Activated naive CD4-positive, alpha-beta T cell (primary cell): ENCODE measurements at regions not wholly inside any gene's neighbourhood (a gene's known extent, or its start where the extent isn't known, plus 50 kb on each side); places are given as distances from the start of the nearest gene placed in this dataset.
"Not testable (repeated sequence)": the region's sequence is repeated elsewhere in the genome, so short reads cannot be mapped to it uniquely, and the experiment has no call there.

ENCODE experiments used
- DNase-seq, 4 experiments: peaks; one replicate each; lab custom pipeline; 2025; lab: John Stamatoyannopoulos, UW

- no peak for DNase-seq
Observed at GRCh38 chrX:122047261-122047660, 999.9 kb downstream of the GLUD2 start.

GRCh38 chrX:122055460-122055859 is 1008.0 kb downstream of the GLUD2 start:
- no peak for DNase-seq

- DNase-seq = no peak
Observed at GRCh38 chrX:122055979-122056715, 1008.7 kb downstream of the GLUD2 start.

- DNase-seq = no peak
Observed at GRCh38 chrX:122076241-122076640, 1028.8 kb downstream of the GLUD2 start.

DNA sequence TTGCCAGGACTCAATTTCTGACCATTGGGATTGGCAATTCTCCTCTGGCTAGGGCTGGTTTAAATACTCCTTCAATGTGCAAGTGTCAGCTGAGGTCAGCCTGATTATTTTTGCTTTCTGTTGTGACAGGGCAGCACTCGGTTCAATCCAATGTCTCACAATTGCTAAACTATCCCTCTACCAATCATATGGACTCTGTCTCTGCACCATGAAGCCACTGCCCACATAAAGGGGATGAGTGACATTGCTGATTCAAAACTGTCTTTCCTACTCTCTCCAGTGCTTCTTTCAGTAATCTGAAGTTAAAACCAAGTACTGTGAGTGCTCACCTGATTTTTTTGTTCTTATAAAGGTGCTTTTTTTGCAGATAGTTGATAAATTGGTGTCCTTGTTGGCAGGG is 1030.7 kb downstream of the GLUD2 start:
- DNase-seq = no peak

DNA sequence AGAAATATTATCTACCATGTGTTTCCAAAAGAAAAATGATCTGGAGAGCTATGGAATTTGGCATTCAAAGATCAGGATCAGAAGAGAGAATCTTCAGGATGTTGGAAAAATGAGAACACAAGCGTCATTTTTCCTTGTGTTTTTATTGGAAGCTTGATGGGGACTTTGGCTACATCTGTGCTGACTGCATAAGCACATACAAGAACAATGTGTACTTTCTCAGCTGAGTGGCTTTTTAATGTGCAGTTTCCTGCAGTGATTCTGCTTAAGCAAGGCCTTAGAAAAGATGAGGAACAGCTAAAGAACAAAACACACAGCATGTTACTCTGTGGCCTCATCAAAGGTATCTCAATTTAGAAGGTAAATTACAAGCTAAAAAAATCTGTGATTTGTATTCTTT is 1039.9 kb downstream of the GLUD2 start:
- DNase-seq = no peak

DNA sequence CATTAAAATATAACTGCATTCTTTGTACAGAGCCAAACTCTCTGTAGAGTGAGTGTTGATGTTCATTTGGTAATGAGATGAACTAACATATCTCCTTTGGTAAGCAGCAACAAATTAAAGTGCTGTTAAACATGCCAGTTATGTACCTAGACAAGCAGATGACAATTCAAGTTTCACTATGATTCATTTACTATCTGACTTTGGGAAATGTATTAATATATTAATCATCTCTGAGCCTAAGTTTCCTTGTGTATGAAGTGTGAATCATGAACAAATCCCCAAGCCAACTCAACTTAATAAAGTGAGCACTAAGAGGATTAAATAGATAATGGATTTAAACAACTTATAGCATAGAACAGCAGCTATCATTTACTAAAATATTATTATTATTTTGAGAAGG is 1044.2 kb downstream of the GLUD2 start:
- DNase-seq = no peak

- no peak for DNase-seq
Observed at GRCh38 chrX:122092360-122092759, 1045.0 kb downstream of the GLUD2 start.

DNA sequence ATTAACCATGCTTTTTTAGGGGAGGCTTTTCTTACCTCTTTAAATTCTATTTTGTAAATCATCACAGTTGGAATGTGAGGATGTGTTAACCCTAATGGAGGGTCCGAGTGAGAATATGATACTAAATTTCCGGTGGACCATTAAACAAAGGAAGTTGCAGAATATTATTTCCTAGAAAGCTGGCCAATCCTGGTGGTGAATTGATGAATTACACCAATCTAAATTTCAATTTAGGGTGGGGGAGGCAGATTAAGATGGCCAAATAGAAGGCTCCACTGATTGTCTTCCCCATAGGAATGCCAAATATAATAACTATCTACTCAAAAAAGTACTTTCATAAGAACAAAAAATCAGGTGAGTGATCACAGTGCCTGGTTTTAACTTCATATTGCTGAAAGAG is 1045.6 kb downstream of the GLUD2 start:
- DNase-seq = no peak

DNA sequence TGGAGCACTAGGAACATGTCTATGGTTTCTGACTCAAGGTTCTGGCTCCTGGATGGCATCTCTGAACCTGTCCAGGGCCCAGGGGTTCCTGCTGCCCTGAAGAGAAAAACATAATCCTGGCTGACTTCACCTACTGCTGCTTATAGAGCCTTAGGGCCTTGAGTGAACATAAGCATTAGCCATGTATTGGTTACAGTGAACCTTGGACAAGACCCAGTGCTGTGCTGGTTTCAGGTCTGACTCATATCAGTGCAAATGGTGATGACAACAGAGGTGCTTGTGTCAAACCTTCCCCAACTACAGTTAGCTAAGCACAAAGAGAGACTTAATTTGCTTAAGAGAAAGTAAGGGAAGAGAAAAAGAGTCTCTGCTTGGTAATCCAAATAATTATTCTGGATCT is 1047.2 kb downstream of the GLUD2 start:
- no peak for DNase-seq

GRCh38 chrX:122113376-122113775 is 1066.0 kb downstream of the GLUD2 start:
- DNase-seq = no peak

DNA sequence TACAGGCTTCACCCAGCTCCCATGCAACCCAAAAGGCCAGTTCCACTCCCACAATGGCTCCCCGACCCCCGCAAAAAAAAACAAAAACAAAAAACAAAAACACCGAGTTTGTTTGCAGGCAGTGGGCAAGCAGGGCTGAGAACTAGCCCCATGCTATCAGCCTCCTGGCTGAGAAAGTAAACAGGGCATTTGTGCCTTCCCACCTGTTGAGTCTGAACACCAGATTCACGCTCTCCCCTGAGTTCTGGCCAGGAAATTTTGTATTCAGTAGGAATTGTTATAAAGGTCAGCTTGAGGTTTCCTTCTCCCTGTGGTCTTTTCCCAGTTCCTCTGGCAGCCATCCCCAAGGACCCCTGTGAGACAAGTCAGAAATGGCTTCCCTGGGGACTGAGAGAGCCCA is 1066.5 kb downstream of the GLUD2 start:
- no peak for DNase-seq

DNA sequence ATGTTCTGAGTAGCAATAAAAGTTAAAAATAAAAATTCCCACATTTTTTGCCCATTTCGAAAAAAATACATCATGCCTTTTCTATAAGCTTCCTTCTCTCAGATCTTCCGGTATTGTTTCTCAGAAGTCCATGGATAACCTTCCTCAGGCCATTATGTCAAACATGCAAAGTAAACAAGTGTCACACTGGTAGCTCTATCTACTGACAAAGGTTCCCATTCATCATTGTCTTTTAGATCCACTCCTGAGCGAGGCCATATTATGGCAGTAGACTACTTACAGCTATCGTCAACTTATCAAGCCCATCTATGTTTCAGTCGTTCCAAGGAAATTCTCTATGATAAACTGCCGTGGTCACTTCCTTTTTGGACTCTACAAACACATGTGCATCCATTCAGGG is 1068.2 kb downstream of the GLUD2 start:
- DNase-seq = no peak

DNA sequence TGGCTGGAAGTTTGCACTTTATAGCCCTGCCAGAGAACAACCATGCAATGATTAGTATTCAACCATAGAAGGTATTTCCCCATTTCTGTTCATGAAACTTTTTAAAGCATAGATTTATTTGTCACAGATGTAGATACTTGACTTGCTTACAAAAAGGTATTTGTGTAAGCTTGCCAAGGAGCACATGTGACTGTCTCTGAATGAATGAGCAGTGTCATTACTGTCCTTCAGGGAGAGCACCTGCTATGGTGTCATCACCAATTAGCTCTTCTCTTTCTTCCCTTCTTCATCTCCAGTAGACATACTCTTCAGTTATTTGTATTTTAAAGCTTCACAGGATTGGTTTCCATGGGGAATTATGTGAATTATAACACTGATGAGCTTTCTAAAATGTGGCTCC is 1064.7 kb upstream of the GRIA3 start:
- no peak for DNase-seq

GRCh38 chrX:122122274-122122673 is 1061.8 kb upstream of the GRIA3 start:
- DNase-seq = no peak

DNA sequence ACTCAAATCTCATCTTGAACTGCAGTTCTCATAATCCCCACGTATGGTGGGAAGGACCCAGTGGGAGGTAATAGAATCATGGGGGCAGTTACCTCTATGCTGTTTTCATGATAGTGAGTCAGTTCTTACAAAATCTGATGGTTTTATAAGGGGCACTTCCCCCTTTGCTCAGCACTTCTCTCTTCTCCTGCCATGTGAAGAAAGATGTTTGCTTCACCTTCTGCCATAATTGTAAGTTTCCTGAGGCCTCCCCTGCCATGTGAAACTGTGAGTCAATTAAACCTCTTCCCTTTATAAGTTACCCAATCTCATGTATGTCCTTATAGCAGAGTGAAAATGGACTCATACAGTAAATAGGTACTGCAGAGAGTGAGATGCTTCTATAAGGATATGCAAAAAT is 1050.6 kb upstream of the GRIA3 start:
- no peak for DNase-seq

GRCh38 chrX:122134291-122134690 is 1049.8 kb upstream of the GRIA3 start:
- no peak for DNase-seq

- no peak for DNase-seq
Observed at GRCh38 chrX:122135070-122135469, 1049.0 kb upstream of the GRIA3 start.

DNA sequence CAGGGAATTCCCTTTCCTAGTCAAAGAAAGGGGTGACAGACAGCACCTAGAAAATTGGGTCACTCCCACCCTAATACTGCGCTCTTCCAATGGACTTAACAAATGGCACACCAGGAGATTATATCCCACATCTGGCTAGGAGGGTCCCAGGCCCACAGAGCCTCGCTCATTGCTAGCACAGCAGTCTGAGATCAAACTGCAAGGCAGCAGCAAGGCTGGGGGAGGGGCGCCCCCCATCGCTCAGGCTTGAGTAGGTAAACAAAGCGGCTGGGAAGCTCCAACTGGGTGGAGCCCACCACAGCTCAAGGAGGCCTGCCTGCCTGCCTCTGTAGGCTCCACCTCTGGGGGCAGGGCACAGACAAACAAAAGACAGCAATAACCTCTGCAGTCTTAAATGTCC is 1043.9 kb upstream of the GRIA3 start:
- not testable (repeated sequence) for DNase-seq

GRCh38 chrX:122154019-122154418 is 1030.1 kb upstream of the GRIA3 start:
- no peak for DNase-seq

GRCh38 chrX:122168241-122168640 is 1015.8 kb upstream of the GRIA3 start:
- no peak for DNase-seq

- DNase-seq = no peak
Observed at GRCh38 chrX:122184791-122185190, 999.3 kb upstream of the GRIA3 start.

- DNase-seq = no peak
Observed at GRCh38 chrX:122187069-122187713, 996.9 kb upstream of the GRIA3 start.

GRCh38 chrX:122188751-122189150 is 995.3 kb upstream of the GRIA3 start:
- no peak for DNase-seq
